SK-MEL-5 (cell line): ENCODE measurements at regions not wholly inside any gene's neighbourhood (a gene's known extent, or its start where the extent isn't known, plus 50 kb on each side); places are given as distances from the start of the nearest gene placed in this dataset.
A peak's percentile ranks its signal among the peaks of the same experiment; 100 is the strongest.

ENCODE experiments used
- DNase-seq: peaks from one replicate; pipeline ENCODE4 v3.0.0-alpha.2; 2016; ENCODE audit warnings: low read depth, low spot score
- in situ Hi-C: cut with HindIII; loops from 2 replicates; pipeline ENCODE4 v1.10.0; 2016; ENCODE audit warnings: low sequenced_read_pairs, high pct_unique_total_duplicates, low pct_unique_long_range_greater_than_20kb

DNA sequence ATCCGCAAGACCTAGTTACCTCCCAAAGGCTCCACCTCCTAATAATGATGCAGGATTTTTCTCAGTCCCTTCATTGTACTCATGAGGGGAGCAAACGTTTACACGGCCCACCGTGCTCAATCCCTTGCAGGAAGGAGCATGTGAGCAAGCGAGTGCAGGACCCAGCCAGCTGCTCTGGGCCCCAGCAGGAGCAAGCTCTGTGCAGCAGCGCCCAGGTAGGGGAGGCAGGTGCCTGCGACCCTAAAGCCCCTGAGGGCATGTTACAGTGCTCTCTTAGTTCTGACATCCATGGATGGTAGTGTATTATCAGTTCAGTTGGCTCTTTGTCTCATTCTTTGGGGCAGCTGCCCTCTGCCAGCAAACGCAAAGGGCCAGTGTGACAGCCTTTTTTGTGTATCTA, 143.4 kb downstream of the TBXT start:
- in situ Hi-C loops = no loop called here
- no peak for DNase-seq

DNA sequence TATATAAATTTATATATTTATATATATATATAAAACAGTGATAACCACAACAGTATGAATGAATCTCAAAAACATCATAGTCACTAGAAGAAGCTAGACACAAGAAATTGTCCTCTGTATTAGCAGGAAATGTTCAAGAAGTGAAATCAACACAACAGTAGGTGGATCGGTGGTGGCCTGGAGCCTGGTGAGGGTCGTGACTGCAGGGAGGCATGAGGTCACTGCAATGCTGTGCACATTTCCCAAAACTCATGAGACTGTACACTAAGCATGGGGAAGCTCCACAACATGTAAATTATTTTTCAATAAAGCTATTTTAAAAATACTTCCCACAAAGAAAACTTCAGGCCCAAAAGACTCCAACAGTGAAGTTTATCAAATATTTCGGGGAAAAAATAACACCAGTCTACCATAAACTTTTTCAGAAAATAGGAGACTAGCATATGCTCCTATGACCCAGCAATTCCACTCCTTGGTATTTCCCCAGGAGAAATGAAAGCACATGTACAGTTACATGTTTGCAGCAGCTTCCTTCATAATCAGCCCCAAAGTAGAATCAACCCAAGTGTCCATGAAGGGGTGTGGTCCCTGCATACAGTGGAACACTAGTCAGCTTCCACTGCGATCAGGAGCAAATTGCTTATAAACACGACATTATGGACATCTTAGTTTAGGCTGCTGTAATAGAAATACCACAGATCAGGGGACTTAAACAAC, 144.2 kb downstream of the TBXT start:
- in situ Hi-C loops = no loop called here
- no peak for DNase-seq

DNA sequence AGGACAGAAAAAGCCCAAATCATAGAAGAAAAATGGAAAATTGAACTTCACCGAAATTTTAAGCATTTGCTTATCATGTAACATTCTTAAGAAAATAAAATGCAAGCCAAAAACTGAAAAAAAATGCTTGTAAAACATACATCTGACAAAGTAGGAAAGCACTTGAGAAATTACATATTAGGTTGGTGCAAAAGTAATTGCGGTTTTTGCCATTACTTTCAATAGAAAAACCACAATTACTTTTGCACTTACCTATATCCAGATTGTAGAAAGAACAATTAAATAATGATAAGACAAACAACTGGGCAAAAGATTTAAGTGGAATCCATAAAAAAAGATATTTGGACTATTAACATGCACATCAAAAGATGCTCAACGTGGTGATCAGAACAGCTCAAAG, 146.2 kb downstream of the TBXT start:
- in situ Hi-C loops = no loop called here
- DNase-seq = no peak

DNA sequence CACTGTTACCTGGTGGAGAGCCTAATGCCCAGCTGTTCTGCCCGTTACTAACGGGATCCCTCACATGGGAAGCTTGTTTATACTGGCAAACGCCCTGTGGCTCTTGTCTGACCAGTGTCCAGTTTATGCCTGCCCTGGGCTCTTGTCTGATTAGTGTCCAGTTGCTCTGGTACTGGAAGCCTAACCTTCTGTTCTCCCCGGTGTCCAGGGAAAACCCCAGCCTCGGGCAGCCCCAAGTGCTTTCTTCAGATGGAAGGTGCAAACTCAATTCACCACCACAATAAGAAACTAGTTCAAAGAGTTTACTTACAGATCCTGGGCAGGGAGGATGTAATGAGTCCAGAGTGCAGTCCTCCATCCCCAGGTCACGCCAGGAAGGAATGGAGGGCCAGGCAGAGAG, 148.4 kb downstream of the TBXT start:
- no peak for DNase-seq
- in situ Hi-C loops = no loop called here

DNA sequence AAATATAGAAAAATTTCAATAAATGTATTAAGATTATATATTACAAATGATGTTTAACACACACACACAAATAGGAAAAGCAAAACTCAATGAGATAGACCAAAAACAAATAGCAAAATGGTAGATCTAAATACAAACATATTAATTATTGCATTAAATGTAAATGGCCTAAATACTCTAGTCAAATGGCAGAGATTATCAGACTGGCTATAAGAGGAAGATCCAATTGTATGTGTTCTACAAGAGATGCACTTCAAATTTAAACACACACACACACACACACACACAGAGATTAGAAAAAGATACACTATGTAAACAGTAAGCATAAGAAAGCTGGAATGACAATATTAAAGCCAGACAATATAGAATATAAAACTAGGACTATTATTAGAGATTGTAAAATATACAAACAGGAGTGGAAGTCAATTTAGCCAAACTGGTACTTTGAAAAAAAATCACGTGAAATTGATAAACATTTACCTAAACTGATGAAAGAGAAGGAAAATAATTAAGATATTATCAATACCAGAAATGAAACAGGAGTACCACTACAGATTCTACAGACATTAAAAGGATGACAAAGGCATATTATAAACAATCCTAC, 150.5 kb downstream of the TBXT start:
- in situ Hi-C loops = no loop called here
- no peak for DNase-seq

DNA sequence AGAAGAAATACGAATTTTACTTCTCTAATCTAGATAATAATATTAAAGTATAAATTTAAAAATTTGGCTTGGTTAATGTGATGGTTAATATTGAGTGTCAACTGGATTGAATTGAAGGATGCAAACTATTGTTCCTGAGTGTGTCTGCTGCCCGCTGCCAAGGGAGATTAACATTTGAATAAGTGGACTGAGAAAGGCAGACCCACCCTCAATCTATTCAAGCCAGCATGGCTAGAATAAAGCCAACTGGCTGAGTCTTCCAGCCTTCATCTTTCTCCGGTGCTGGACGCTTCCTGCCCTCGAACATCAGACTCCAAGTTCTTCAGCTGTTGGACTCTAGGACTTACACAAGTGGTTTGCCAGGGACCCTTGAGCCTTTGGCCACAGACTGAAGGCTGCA, 152.7 kb downstream of the TBXT start:
- DNase-seq = no peak
- in situ Hi-C loops = no loop called here

DNA sequence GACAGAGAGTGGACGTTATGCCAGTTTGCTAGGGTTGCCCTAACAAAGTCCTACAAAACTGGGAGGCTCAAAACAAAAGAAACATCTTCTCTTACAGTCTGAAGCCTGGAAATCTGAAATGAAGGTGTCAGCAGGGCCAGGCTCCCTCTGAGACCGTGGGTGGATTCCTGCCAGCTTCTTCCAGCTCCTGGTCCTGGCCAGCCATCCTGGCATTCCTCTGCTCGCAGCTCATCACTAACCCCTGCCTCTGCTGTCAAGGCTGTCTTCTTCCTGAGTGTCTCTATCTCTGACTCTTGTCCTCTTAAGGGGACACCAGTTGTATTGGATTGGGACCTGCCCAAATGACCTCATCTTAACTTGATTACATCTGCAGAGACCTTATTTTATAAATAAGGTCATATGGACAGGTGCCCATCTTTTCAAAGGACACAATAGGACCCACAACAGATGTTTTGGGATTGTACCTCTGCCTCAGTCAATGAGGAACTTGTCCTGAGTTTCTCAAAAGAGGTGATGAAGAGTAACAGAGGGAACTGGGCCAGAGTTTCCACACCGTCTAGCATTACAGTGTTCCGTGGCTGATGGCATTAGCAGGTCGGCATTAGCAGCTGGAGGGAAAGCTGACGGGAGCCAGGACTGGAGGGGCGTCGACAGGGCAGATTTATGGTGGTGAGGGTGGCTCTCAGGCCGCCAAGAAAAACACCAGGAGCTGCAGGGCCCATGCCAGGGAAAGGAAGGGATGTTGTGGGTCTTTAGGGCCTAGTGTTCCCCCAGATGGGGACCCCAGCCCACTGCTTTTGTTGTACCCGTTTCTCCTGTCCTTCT, 157.3 kb downstream of the TBXT start:
- no peak for DNase-seq

DNA sequence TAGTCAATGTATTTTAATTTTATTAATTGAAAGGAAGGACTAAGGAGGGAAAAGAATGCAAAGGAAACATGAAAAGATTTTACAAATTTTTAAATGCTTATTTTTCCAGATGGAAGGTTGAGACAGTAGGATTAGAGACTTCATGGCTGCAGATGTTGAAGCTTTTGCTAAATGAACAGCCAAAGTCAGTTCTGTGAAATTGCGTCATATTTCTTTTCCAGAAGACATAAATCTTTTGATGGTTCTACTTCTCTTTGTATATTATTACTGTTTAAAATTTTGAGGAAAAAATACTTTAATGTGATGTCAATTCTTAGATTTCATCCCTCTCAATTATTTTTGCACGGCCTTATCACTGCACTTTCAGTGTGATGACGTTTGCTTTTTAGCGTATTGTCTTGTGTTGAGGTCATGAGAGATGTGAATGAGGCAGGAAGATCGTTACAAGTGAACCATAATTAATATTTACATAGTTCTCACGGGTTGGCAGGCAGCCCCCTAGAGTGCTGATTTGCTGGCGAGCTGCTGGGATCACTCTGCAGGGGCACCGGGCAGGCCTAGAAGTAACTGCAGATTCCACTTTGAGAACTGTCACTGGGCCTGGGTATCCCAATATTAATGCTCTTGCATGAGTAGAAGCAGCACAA, 158.1 kb downstream of the TBXT start:
- no peak for DNase-seq
- in situ Hi-C loops = no loop called here

More for the DNA sequence above, 157.3 kb downstream of the TBXT start:
- in situ Hi-C loops = no loop called here

DNA sequence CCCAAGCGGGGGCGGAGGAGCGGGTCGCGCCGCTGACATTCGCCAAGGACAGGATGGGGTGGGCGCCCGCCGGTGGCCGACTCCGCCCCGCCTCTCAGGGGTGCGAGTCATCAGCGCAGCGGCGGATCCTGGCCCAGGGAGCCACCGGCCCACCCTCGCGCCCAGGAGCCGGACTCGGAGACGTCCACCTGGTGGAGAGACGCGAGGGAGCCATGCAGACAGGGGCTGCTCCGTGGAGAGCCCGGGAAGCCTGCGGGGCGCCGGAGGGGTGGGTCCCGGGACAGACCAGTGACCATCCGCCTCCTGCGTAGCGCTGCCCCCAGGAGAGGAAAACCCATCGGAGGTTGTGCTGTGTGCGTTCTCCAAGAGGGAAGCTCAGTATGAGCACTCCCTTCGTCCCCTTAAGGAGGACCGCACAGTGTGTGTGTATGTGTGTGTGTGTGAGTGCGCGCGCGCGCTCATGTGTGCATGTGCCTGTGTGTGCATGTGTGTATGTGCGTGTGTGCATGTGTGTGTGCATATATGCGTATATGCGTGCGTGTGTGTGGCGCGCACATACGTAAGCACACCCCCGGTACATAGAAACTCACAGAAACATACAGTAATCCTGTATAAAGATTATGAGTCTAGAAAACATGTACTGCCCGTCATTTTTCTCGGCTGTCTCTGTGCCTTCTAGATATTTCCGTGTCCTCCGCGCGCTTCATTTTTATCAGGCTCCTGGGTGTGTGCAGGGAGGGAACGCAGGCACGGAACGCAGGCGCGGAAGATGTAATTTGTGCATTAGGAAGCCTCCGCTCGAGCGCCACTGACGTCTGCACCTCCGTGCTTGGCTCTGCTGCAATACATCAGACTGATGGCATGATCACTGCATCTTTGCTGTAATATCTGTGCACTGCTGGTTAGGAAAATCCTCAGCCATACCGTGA, 158.9 kb downstream of the TBXT start:
- peak; percentile 84 for DNase-seq
- in situ Hi-C loops = no loop called here

DNA sequence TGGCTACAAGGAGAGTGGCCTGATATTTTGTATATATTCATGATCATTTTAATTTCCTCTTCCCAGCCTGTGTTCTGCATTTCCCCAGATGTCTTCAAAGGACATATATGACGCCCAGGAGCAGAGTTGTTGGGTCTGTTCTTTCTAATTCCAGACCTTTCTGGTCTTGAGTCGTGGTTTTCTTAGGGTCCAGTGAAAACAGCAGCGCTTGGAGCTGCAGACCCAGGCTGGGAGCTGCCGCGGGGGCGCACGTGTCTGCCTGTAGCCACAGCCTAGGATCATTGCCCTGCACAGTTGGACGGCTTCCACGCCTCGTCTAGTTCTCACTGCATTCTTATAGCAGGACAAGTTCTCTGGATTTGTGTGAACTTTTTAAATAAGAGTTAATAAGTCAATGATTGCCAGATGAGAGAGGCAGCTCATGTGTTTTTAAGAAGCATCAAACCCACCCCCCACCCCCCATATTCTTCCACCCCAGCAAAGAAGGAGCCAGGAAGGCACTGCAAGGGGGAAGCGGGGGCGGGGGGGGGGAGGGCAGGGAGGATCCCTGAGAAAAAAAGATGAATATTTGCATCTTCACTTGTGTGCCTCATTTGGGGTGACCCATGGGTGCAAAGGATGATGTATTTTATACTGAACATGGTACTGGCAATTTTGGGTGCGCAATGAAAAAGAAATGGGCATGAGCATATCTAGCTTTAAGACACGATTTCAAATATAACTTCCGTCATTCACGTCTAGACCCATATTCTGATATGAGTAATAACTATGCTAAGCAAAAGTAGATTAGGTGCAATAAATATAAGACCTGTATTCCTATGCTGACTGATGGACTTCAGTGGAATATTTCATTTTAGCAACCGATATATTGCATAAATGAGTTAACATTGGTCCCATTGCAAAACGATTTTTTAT, 160.0 kb downstream of the TBXT start:
- in situ Hi-C loops = no loop called here
- DNase-seq = peak; percentile 66

DNA sequence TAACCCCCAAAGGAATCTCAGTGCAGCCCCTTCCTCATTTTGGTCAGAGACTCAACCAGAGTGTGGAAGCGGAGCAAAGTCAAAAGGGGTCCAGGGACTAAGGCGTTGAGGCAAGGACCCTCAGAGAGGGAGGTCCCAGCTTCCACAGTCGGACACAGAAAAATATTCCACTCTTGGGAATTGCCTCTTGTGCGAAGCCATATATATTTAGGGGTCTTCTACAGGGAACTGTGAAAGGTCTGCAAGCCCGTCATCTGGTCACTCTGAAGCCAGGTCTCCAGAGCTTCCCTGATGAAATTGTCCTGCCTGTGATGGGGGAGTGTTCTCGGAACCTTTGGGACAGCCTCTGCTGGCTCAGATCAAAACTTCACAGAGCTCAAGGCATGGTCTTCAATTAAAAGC, 160.8 kb downstream of the TBXT start:
- peak; percentile 31 for DNase-seq
- in situ Hi-C loops = no loop called here

DNA sequence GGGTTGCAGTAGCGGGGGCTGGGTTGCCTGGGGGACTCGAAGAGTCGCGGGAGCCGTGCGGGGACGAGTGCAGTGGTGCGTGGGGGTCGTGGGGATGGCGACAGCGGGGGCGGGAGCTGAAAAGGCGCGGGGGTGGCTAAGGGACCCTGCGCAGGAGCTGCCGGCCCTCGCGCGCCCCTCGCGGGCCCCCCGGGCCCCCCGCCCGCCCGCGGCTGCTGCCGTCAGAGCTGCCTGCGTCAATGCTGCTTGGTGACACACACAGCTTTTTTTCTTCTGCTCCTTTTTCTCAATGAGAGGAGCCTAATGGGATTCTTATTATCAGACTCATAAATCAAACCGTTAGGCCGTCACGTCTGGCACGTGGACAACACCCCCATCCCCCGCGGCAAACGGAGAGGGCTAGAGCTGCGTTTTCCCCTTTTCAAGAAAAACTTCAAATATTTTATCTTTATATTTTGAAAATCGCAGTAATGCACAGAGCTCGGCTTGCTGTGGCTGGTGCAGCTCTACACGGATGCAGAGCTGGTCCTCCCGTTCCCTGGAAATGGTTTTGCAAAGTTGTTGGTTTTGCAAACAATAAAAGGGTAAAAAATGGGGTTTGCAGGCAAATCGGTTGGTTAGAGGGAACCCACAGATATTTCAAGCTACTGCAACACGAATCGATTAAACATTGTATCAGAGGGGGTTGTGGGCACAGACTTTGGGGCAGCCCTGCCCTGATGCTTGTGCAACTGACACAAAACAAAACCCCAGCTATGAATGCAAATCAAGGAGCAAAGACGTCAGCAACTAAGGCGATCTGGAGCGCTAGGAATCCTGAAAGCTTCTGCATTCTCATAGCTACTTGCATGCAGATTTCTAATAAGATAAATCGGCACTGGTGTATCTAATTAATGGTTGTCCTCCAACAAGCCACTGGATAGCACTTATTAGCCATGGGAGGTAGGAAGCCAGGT, 161.4 kb downstream of the TBXT start:
- peak; percentile 94 for DNase-seq
- in situ Hi-C loops = no loop called here

DNA sequence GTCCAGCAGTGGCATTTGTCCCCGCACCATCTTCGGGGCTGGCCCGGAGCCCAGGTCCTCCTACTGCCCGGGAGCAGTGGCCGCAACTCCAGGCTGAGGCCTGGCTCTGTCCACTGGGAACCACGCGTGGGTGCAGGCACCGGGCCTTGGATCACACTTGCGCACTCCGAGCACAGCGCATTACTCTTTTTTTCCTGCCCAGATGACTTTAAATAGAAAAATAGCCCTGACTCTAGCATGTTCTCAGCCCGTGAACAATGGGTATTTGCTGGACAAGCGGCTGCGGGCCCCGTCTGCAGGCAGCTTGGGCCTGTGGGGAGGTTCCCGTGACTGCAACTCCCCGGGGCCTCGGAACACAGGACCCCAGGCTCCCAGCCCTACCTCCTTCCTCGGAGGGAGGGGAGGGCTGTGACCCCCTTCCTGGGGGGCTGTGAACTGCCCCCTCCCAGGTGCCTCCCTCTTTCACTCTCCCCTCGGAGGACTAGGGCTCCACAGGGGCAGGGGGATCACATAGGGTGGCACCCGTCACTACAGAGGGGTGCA, 162.2 kb downstream of the TBXT start:
- in situ Hi-C loops = no loop called here
- peak; percentile 72 for DNase-seq

DNA sequence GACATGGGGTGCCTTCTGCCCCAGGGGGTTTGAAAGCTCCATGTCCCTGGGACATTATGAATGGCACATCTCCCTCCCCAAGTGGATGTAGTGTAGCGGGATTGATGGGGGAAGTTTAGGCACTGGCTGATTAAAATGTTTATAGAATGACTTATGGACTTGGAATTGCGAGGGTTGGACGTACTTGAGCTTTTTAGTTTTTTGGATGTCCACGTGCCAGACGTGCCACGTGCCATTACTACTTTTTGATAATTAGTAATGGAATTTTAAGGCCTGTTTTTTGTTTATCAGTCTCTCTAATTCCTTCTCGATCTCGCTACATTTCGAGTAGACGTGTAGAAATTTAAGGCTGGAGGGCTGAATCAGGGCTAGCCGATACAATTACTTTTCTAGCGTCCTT, 162.8 kb downstream of the TBXT start:
- in situ Hi-C loops = no loop called here
- DNase-seq = no peak

DNA sequence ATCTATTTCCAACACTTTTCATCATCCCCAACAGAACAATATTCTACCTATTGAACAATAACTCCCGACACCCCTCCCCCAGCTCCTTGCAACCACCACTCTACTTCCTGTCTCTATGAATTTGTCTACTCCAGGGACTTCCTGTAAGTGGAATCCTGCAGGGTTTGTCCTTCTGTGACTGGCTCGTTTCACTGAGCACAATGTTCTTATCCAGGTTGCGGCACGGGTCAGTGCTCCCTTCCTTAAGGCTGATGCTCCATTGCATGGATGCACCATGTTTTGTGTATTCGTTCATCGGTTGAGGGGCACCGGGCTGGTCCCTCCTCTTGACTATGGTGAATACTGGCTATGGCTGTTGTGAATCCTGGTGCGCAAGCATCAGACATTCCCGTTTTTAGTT, 163.2 kb downstream of the TBXT start:
- in situ Hi-C loops = no loop called here

More for the DNA sequence above, 163.2 kb downstream of the TBXT start:
- DNase-seq = no peak
